Upper lobe of left lung (tissue), 4 donors: ENCODE measurements at regions not wholly inside any gene's neighbourhood (a gene's known extent, or its start where the extent isn't known, plus 50 kb on each side); places are given as distances from the start of the nearest gene placed in this dataset.

ENCODE experiments used
- CTCF ChIP-seq, 6 experiments: fragments of 450-650 bp in 4 of 6; fragments of 200-600 bp in 2 of 6; sonication (generic) in 2 of 6; IDR thresholded peaks; one replicate each; pipeline ENCODE4 v1.5.1; 2016 to 2019; ENCODE audit warnings: antibody characterized with exemption in 6 of 6
- EP300 ChIP-seq, 4 donors: sonication (generic); formaldehyde crosslinking; IDR thresholded peaks; one replicate each; pipeline ENCODE4 v1.5.1; 2017; ENCODE audit warnings: antibody characterized with exemption in 4 of 4, control low read depth in 2 of 4
- POLR2A ChIP-seq, 4 donors: fragments of 450-650 bp; IDR thresholded peaks; one replicate each; pipeline ENCODE4 v1.5.1; 2016 to 2017; ENCODE audit warnings: antibody characterized with exemption in 4 of 4, mild to moderate bottlenecking in 2 of 4
- POLR2AphosphoS5 ChIP-seq, 2 donors: sonication (generic); formaldehyde crosslinking; IDR thresholded peaks; one replicate each; pipeline ENCODE4 v1.5.1; 2017; ENCODE audit warnings: antibody characterized with exemption in 2 of 2

GRCh38 chr16:75942936-75943335 lies 216.6 kb upstream of the CPHXL start:
- TF ChIP-seq CTCF (IDR thresholded peaks at IDR 0.05) (no peak), POLR2AphosphoS5 (IDR thresholded peaks at IDR 0.05) (no peak), POLR2A (IDR thresholded peaks at IDR 0.05) (no peak), EP300 (IDR thresholded peaks at IDR 0.05) (no peak)
